Omental fat pad (tissue), 3 donors: ENCODE measurements at regions not wholly inside any gene's neighbourhood (a gene's known extent, or its start where the extent isn't known, plus 50 kb on each side); places are given as distances from the start of the nearest gene placed in this dataset.

Source experiments
- ATAC-seq: fragments of 150-250 bp; one replicate; pipeline ENCODE4 v1.9.1; 2016; ENCODE audit warnings: mild to moderate bottlenecking, moderate library complexity; ENCODE audit not compliant: low FRiP score
- DNase-seq: peaks from one replicate; pipeline ENCODE4 v3.0.0-alpha.2; 2019; ENCODE audit warnings: low spot score
- CTCF ChIP-seq, 3 donors: fragments of 450-650 bp; IDR thresholded peaks; one replicate each; pipeline ENCODE4 v1.5.1; 2016 to 2017; ENCODE audit warnings: antibody characterized with exemption in 3 of 3, mild to moderate bottlenecking in 3 of 3, moderate library complexity in 2 of 3

- no peak for DNase-seq
- no peak for TF ChIP-seq CTCF (IDR thresholded peaks at IDR 0.05)
These were observed 304.2 kb downstream of the DNAH5 start for GRCh38 chr5:13640270-13640669.

GRCh38 chr5:13632676-13633075 lies 311.8 kb downstream of the DNAH5 start:
- TF ChIP-seq CTCF (IDR thresholded peaks at IDR 0.05): no peak
- DNase-seq (no peak), ATAC-seq (no peak)

More at GRCh38 chr5:13640270-13640669, 304.2 kb downstream of the DNAH5 start:
- ATAC-seq: no peak

GRCh38 chr5:13629218-13629617 lies 315.3 kb downstream of the DNAH5 start:
- TF ChIP-seq CTCF (IDR thresholded peaks at IDR 0.05): no peak
- ATAC-seq: no peak
- DNase-seq: no peak

- ATAC-seq (no peak), DNase-seq (no peak)
- no peak for TF ChIP-seq CTCF (IDR thresholded peaks at IDR 0.05)
These were observed 316.6 kb downstream of the DNAH5 start for GRCh38 chr5:13627673-13628454.

- TF ChIP-seq CTCF (IDR thresholded peaks at IDR 0.05): no peak
- ATAC-seq (no peak), DNase-seq (no peak)
These were observed 318.8 kb downstream of the DNAH5 start for GRCh38 chr5:13625616-13626198.

GRCh38 chr5:13624283-13625074 lies 320.0 kb downstream of the DNAH5 start:
- DNase-seq (no peak), ATAC-seq (no peak)
- no peak for TF ChIP-seq CTCF (IDR thresholded peaks at IDR 0.05)
